IMR-90 (cell line): ENCODE measurements at regions not wholly inside any gene's neighbourhood (a gene's known extent, or its start where the extent isn't known, plus 50 kb on each side); places are given as distances from the start of the nearest gene placed in this dataset.

Experiments used
- ATAC-seq: fragments of 200-7000 bp; cut with Tn5 transposase; 2 replicates; pipeline ENCODE4 v1.9.1; 2020; ENCODE audit warnings: low read depth, mild to moderate bottlenecking, moderate library complexity
- BruUV-seq: library from RNA; stranded (reverse); fragments of 400-500 nt; replicated peaks from 2 replicates; lab custom pipeline; 2021; lab: Mats Ljungman, UMichigan
- CTCF ChIA-PET: fragments of 300-600 bp; formaldehyde crosslinking; extraction: SDS; loops from one replicate; lab custom pipeline; 2021; ENCODE audit warnings: antibody characterized with exemption; lab: Yijun Ruan, JAX
- POLR2A ChIA-PET: fragments of 300-600 bp; sonication (Branson Sonifier 250); formaldehyde crosslinking; loops from one replicate; lab custom pipeline; 2022; ENCODE audit warnings: antibody characterized with exemption; ENCODE audit not compliant: unreplicated experiment; lab: Charles Lee
- DNase-seq: peaks from one replicate; pipeline ENCODE4 v3.0.0; 2013
- H2AFZ ChIP-seq: replicated peaks from 2 replicates; pipeline ENCODE3; 2013; ENCODE audit warnings: low read length, mild to moderate bottlenecking; ENCODE audit not compliant: poor library complexity
- H2AK5ac ChIP-seq: 2 replicates; pipeline ENCODE4 v1.6.1; 2013; ENCODE audit warnings: low read depth, low read length, inconsistent platforms
- H2AK9ac ChIP-seq: replicated peaks from 2 replicates; pipeline ENCODE3; 2013; ENCODE audit warnings: mild to moderate bottlenecking, low read depth, low read length, moderate library complexity; ENCODE audit not compliant: poor library complexity
- H2BK120ac ChIP-seq: 2 replicates; pipeline ENCODE4 v1.6.1; 2013; ENCODE audit warnings: low read depth, low read length, inconsistent platforms
- H2BK15ac ChIP-seq: 3 replicates; pipeline ENCODE4 v1.6.1; 2013; ENCODE audit warnings: low read depth, low read length, inconsistent platforms
- H2BK20ac ChIP-seq: 2 replicates; pipeline ENCODE4 v1.6.1; 2013; ENCODE audit warnings: low read depth, mild to moderate bottlenecking, inconsistent platforms, low read length, moderate library complexity
- H2BK5ac ChIP-seq: 2 replicates; pipeline ENCODE4 v1.6.1; 2013; ENCODE audit warnings: mild to moderate bottlenecking, low read depth, low read length, inconsistent platforms; ENCODE audit not compliant: poor library complexity, severe bottlenecking
- H3K14ac ChIP-seq: replicated peaks from 2 replicates; pipeline ENCODE4 v1.6.1; 2013; ENCODE audit warnings: low read depth, low read length, inconsistent platforms
- H3K18ac ChIP-seq: 2 replicates; pipeline ENCODE4 v1.6.1; 2013; ENCODE audit warnings: low read depth, low read length, control low read depth
- H3K23ac ChIP-seq: 2 replicates; pipeline ENCODE4 v1.6.1; 2013; ENCODE audit warnings: low read depth, low read length, inconsistent platforms
- H3K27ac ChIP-seq: 2 replicates; pipeline ENCODE4 v1.5.1; 2013; ENCODE audit warnings: mild to moderate bottlenecking, control low read depth, low read length; ENCODE audit not compliant: insufficient read depth
- H3K27me3 ChIP-seq: 2 replicates; pipeline ENCODE4 v1.6.1; 2013; ENCODE audit warnings: low read length; ENCODE audit not compliant: control insufficient read depth, insufficient read depth
- H3K36me3 ChIP-seq: 2 replicates; pipeline ENCODE4 v1.6.1; 2013; ENCODE audit warnings: low read length, mixed read lengths; ENCODE audit not compliant: control insufficient read depth, insufficient read depth
- H3K4ac ChIP-seq: 2 replicates; pipeline ENCODE4 v1.6.1; 2013; ENCODE audit warnings: low read depth, low read length, inconsistent platforms
- H3K4me1 ChIP-seq: 2 replicates; pipeline ENCODE4 v1.6.1; 2013; ENCODE audit warnings: low read length, mixed read lengths; ENCODE audit not compliant: control insufficient read depth, insufficient read depth
- H3K4me2 ChIP-seq: 2 replicates; pipeline ENCODE4 v1.6.1; 2013; ENCODE audit warnings: low read depth, mild to moderate bottlenecking, control low read depth, low read length, moderate library complexity
- H3K4me3 ChIP-seq: 2 replicates; pipeline ENCODE4 v1.5.1; 2013; ENCODE audit warnings: low read depth, mild to moderate bottlenecking, control low read depth, low read length, moderate library complexity; ENCODE audit not compliant: insufficient read depth
- H3K56ac ChIP-seq: 2 replicates; pipeline ENCODE4 v1.6.1; 2013; ENCODE audit warnings: low read length, inconsistent platforms; ENCODE audit not compliant: insufficient read depth; ENCODE audit errors: extremely low read depth
- H3K79me1 ChIP-seq, 2 experiments: 2 replicates each; pipeline ENCODE4 v1.6.1; 2013; ENCODE audit warnings: low read length in 2 of 2, inconsistent platforms in 1 of 2, low read depth in 1 of 2
- H3K9ac ChIP-seq: 2 replicates; pipeline ENCODE4 v1.6.1; 2013; ENCODE audit warnings: low read depth, low read length, control low read depth
- H3K9me1 ChIP-seq: 2 replicates; pipeline ENCODE4 v1.6.1; 2013; ENCODE audit warnings: low read length, inconsistent platforms; ENCODE audit not compliant: insufficient read depth
- H3K9me3 ChIP-seq: 2 replicates; pipeline ENCODE4 v1.6.1; 2013; ENCODE audit warnings: low read length; ENCODE audit not compliant: control insufficient read depth, insufficient read depth
- H4K20me1 ChIP-seq: 2 replicates; pipeline ENCODE4 v1.6.1; 2013; ENCODE audit warnings: low read length, inconsistent platforms; ENCODE audit not compliant: insufficient read depth
- H4K5ac ChIP-seq: 2 replicates; pipeline ENCODE4 v1.6.1; 2013; ENCODE audit warnings: mild to moderate bottlenecking, low read depth, low read length, control low read depth
- H4K8ac ChIP-seq, 2 experiments: 2 replicates each; pipeline ENCODE4 v1.6.1; 2013; ENCODE audit warnings: low read depth in 2 of 2, low read length in 2 of 2, control low read depth in 1 of 2, inconsistent platforms in 1 of 2
- H4K91ac ChIP-seq: 2 replicates; pipeline ENCODE4 v1.6.1; 2013; ENCODE audit warnings: low read depth, low read length, inconsistent platforms; ENCODE audit not compliant: insufficient read depth
- RFX5 ChIP-seq: IDR thresholded peaks from 2 replicates; pipeline ENCODE4 v1.8.0; 2012; ENCODE audit warnings: low read depth, mild to moderate bottlenecking, low read length, moderate library complexity
- WGBS, 2 experiments: methylation state at CpG; one replicate each; pipeline versions ENCODE4 v1.1.5 to v1.1.7; 2013; ENCODE audit warnings: missing lambda C conversion rate in 2 of 2; ENCODE audit not compliant: insufficient read length in 1 of 2; ENCODE audit errors: extremely low coverage in 2 of 2; 5-methylcytosine and 5-hydroxymethylcytosine counted together
- dilution Hi-C: fragments of 300-500 bp; cut with HindIII; formaldehyde crosslinking; loops from one replicate; pipeline ENCODE4 v1.14.3; 2018; ENCODE audit warnings: low sequenced_read_pairs; ENCODE audit not compliant: unreplicated experiment
- in situ Hi-C: fragments of 300-500 bp; cut with MboI; formaldehyde crosslinking; loops from 3 replicates; pipeline ENCODE4 v1.14.3; 2019; ENCODE audit warnings: low sequenced_read_pairs, inconsistent platforms, mixed read lengths
- intact Hi-C: fragments of 100-400 bp; cut with micrococcal nuclease; formaldehyde crosslinking; loops from 2 replicates; pipeline ENCODE4 v1.10.0; 2022

GRCh38 chr2:204108781-204109295, 172.3 kb downstream of the ICOS start:
- Histone ChIP-seq H3K27me3 (peaks cover 18% of the 10 kb centered on the region), H2AK9ac (no peak overlapping the region), H3K18ac (no peak overlapping the region), H4K91ac (no peak overlapping the region), H2AFZ (no peak overlapping the region), H2AK5ac (no peak overlapping the region), H2BK15ac (no peak overlapping the region), H3K79me1 (no peaks in the 10 kb centered on the region), H2BK120ac (no peak overlapping the region), H2BK5ac (no peak overlapping the region), H3K9me3 (no peaks in the 10 kb centered on the region), H3K4me2 (no peak overlapping the region), H3K56ac (no peak overlapping the region), H3K23ac (no peak overlapping the region), H3K9ac (no peak overlapping the region), H3K27ac (no peak overlapping the region), H4K5ac (no peak overlapping the region), H3K9me1 (no peaks in the 10 kb centered on the region), H2BK20ac (no peak overlapping the region), H4K20me1 (no peaks in the 10 kb centered on the region), H4K8ac (no peak overlapping the region), H3K14ac (no peak overlapping the region), H3K4me1 (no peaks in the 10 kb centered on the region), H3K4me3 (no peak overlapping the region), H3K36me3 (no peaks in the 10 kb centered on the region), H3K4ac (no peak overlapping the region)
- POLR2A ChIA-PET, result no interaction called here
- DNase-seq (no peak), ATAC-seq (no peak)
- dilution Hi-C loops (no loop called here), intact Hi-C loops (no loop called here), in situ Hi-C loops (no loop called here)
- no peak for TF ChIP-seq RFX5
- WGBS, 2 experiments, result 80% methylated on average over 4 of the region's 9 CpGs; no CpG with 5 or more reads in 1 of the 2 experiments
- no TSS peak for BruUV-seq
- CTCF ChIA-PET, result no interaction called here
